KG1 (cell line): ENCODE measurements at regions not wholly inside any gene's neighbourhood (a gene's known extent, or its start where the extent isn't known, plus 50 kb on each side); places are given as distances from the start of the nearest gene placed in this dataset.
"Not testable (repeated sequence)": the region's sequence is repeated elsewhere in the genome, so short reads cannot be mapped to it uniquely, and the experiment has no call there.

Source experiments
- DNase-seq: peaks from one replicate; lab custom pipeline; 2025; lab: John Stamatoyannopoulos, UW

DNA sequence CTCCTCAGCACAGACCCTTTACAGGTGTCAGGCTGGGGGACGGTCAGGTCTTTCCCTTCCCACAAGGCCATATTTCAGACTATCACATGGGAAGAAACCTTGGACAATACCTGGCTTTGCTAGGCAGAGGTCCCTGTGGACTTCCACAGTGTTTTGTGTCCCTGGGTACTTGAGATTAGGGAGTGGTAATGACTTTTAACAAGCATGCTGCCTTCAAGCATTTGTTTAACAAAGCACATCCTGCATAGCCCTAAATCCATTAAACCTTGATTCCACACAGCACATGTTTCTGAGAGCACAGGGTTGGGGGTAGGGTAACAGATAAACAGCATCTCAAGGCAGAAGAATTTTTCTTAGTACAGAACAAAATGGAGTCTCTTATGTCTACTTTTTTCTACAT is 451.2 kb downstream of the PLOD2 start:
- not testable (repeated sequence) for DNase-seq

DNA sequence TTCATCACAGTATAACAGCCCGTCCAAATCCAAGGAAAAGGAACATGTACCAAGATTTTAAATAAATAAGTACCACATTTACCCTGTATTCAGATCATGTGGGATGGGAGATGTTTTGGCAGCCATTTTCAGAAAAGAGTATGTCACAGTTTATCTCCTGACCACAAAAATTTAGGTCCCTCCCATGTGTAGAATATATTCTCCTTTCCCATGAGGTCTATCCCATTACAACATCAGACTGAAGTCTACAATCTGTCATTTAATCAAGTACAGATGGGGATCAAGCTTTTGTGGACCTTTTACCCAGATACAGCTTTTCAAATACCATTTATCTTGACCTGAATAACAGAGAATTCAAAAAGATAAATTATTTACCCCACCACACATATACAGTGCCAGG is 444.5 kb downstream of the PLOD2 start:
- DNase-seq = no peak

DNA sequence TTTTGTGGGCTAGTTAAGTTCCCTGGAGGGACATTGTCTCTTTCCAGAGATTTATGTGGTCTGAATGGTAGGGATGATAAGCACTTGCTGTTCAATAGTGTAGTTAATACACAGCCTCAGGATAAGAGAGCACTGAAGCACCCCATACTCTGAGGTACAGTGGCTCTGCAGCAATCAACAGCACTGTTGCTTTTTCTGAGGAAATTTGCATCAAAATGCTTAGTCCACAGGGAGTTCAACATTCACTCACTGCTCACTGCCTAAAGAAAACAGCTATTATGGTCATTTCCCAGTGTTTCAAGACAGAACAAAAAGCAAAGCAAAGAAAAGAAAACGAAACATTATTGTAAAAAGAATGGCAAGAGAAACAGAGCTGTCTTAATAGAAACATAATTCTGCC is 441.9 kb downstream of the PLOD2 start:
- DNase-seq = no peak

DNA sequence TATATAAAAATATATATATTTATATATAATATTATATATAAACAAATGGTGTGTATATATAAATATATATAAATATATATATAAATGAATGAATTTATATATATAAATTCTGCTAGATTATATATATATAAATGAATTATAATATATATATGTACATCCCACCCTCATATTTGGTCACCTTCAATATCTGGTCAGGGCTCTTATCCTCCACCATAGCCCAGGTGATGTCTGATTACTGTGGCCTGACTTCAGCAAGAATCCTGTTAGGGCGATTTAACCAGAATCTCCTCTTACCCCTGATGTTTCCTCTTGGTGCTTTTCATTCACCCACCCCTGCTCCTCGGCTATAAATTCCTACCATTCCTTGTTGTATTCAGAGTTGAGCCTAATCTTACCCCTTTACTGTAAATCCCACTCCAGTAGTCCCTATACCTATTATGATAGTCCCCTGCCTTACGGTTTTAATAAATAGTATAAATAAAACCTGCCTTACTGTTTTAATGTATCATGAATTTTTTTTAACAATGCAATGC is 439.6 kb downstream of the PLOD2 start:
- no peak for DNase-seq

DNA sequence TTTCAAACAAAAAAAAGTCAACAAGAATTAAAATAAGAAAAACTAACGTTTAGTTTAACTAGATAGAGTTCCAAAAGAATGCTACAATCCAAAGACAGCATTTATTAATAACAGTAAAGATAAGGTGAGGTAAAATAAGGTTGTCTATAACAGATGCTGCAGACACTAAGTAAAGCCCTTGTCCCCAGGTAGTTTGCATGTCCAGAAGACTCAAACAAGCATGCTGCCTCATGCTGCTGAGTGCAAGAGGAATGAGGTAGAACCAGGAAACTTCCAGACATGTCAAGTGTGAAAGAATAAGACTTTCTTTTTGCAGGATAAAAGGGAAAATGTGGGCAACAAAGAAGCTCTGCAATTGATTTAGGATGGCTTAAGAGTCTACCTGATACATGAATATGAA is 439.2 kb downstream of the PLOD2 start:
- DNase-seq = no peak

DNA sequence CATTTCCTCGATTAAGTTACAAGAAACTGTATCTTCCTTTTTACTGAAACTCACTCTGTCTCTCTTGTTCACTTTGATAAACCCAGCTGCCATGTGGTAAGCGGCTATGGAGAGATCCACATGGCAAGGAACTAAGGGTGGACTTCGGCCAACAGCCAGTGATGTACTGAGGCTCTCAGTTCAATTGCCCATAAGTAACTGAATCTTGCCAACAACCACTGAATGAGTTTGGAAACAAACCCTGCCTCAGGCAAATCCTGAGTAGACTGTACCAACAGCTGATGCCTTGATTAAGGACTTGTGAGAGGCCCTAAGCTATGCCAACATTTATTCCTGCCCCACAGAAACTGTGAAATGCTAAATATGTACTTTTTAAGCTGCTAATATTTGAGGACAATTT is 433.5 kb downstream of the PLOD2 start:
- DNase-seq = no peak

DNA sequence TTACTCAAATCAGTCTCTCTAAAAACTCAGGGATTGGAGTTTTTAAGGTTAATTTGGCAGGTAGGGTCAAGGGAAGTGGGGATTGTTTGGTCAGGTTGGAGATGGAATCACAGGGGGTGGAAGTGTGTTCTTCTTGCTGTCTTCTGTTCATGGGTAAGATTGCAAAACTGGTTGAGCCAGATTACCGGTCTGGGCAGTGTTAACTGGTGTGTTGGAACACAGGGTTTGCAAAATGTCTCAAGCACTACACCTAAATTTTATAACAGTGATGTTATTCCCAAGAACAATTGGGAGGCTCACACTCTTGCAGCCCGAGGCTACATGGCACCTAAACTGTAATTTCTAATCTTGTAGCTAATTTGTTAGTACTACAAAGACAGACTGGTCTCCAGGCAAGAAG is 425.4 kb downstream of the PLOD2 start:
- no peak for DNase-seq

DNA sequence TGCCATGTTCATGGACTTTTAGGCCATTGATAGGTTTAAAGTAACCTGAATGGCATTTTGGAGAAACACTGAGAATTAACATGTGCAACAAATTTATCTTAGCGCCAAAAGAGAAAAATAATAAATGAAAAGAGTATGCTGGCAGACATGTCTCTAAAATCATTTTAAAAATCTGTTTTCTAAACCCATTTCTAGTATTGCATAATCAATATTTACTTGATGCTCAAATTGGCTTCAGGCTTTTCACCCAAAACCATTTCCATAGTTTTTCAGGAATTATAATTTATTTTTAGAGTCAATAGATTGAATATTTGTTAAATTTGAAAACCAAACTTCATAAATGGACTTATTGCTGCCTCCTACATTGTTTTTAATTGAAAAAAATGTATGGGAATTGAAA is 423.0 kb downstream of the PLOD2 start:
- no peak for DNase-seq

DNA sequence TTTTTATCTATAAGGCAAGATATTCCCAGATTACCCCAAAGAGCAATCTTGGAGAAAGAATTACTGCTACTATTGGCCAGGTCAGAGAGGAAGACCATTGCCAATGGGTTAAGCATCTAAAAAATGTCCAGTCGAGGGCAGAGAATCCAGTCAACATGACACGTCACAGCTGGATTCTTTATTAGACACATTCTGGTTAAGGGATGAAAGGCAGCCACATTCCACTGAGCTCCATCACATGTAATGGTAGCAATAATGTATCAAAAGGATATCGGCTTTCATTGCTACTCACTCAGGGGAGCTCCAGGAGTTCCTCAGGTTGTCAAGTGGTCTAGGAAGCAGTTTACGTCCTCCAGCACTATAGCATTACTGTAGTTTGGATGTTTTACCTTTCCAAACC is 421.1 kb downstream of the PLOD2 start:
- DNase-seq = no peak

DNA sequence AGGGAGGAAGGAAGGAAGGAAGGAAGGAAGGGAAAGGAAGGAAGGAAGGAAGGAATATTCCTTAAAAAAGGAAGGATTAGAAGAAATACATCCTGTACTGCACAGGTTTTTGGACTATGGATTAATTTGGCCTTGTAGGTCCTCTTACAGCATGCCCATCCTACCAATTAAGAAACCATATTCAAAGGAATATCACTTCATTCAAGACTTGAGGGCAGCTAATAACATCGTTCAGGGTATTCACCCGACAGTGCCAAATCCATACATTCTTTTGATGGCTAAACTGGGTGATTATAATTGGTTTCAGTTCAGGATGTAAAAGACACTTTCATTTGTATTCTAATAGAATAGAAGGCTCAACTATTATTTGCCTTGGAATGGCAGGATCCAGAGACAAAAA is 410.3 kb downstream of the PLOD2 start:
- DNase-seq = no peak

DNA sequence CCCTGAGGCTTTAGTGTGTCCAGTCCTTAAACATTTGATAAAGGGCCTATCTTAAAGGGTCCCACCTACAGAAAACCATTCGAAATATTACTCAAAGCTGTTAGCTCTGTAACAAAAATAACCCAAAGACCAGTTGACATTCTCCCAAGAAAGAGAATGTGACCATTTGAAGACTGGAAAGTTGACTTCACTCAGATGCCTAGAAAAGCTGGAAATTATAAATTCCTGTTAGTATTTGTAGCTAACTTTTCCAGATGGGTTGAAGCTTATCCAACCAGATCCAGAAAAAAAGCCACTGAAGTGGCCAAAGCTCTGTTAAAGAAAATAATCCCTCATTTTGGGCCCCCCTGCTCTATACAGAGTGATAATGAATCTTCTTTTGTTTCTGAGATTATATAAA is 408.4 kb downstream of the PLOD2 start:
- DNase-seq = no peak

DNA sequence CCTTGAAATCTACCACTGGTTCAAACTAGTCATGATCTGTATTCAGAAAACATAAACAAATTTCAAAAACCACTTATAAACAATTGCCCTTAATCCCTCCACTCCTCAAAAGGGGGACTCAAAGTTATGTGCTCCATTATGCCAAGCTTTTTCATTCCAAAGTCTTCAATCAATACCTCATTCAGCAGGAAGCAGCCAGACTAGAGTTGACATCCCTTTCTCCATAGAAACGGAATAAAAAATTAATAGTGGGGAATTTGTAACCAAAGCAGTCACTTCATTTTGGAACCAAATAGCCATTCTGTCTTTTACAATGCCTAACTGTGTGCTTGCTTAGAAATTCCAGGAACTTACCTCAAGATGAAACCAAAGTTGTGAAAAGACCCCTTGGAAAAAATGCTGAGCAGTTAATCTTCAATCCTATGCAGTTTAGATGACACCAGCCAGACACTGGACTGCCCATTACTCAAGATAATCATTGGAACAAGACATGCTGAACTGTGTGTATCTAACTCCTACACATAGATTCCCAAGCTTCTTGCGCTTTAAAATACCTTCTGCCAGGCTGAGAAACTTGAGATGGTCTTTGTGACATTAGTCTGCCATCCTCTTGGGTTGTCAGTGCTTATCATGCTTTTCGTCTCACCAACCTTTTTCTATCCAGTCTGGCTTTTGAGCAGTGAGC is 406.2 kb downstream of the PLOD2 start:
- DNase-seq = no peak

DNA sequence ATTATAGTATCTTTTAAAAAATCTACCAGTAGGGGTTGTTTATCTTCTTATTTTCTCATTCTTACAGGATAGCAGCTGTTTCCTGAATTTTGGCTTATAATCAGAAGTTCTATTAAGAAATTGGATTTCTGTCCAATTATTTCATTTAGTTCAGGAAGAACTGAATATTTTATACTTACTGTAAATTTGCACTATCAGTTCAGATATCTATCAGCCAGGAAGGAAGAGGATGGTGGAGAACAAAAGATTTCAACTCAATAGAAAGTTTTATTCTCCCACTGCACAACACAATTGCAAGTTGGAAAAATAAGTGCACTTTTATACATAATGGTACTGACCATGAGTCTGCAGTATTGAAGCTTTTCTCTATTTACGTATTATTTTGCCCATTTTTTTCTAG is 400.9 kb downstream of the PLOD2 start:
- no peak for DNase-seq

DNA sequence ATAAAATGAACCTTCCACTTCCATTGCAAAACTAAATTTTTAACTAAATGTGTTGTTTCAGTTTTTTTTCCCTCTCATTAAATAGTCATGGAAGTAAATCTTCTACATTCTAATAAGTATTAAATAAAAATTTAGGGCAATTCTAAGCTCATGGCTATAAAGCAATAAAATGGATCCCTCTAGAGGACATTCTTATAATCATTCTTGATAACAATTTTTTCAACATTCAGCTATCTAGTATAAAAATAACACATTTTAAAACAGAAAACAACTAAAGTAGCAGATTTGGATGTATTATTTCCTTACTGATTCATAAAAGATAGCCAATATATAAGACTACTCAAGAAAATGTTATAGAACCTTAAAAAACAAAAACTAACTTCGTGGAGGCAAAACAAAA is 393.1 kb downstream of the PLOD2 start:
- no peak for DNase-seq

DNA sequence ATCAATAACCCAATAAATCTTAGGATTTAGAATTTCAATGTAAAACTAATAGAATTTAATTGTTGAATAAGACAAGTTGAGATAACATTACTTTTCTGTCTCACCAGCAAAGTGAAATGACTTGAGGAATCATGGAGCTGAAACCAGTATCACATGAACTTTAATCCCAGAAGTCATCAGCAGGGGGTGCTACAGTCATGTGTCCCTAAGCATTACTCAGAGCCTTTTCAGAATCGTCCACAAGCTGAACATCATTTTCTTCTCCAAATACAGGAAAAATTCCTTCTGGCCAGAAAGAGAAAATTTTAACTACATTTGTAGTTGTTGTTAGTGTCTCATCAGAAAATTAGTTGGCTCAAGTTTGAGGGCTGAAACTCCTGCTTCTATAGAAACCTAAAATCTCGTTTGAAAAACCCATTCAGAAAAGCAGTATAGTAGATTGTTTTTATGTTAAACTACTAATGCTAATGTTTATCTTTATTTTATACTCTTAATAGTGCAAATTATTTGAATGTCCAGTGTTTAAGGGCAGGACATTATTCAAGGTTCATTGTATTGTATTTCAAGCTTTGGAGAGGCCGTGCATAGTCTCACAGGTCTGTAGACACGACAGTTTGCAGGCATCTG is 384.1 kb downstream of the PLOD2 start:
- peak; percentile 20 for DNase-seq

DNA sequence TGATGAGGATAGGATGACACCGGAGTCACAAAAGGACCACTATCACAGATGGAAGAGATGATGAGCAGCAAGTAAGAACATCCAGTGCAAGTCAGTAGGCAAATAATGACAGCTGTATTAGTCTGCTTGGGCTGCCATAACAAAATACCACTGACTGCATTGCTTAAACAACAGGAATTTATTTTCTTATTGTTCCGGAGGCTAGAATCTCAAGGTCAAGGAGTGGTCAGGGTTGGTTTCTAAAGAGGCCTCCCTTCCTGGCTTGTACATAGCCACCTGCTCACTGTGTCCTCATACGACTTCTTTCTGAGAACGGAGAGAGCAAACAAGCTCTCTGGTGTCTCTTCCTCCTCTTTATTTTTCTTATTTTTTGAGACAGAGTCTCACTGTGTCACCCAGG is 380.7 kb downstream of the PLOD2 start:
- DNase-seq = no peak

DNA sequence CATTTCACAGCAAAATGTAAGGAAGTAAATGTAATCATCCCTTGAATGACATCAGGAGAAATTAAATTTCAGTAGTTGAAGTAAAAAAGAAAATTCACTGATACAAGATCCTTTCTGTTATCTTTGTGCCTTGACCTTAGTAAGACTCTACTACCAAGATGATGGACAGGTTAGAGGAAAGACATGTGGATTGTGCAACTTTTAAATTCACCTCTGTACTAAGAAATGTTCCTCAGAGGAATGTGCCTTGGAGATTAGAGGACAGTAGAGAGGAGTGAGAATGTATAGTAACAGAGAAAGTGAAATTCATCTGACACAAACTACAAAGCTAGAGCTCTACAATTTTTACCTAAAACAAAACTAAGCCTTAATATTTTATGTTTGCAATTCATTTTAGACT is 375.3 kb downstream of the PLOD2 start:
- DNase-seq = no peak

DNA sequence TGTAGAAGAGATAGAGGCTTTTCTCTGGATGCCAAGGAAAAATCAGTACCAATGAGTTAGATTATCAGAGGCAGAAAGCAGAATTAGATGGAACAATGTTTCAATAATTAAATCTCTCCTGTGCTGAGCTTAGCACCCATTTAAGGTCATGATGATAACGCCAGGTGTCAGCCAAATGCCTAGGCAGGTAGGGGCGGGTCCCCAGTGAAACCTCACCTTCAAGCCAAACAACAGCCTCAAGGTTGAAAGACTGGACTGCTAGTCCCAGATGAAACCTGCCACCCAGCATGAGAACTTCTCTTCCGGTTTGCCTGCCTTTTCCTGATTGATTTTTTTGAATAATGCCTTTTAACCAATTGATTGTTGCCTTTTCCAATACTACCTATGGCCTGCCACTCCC is 363.0 kb downstream of the PLOD2 start:
- no peak for DNase-seq

DNA sequence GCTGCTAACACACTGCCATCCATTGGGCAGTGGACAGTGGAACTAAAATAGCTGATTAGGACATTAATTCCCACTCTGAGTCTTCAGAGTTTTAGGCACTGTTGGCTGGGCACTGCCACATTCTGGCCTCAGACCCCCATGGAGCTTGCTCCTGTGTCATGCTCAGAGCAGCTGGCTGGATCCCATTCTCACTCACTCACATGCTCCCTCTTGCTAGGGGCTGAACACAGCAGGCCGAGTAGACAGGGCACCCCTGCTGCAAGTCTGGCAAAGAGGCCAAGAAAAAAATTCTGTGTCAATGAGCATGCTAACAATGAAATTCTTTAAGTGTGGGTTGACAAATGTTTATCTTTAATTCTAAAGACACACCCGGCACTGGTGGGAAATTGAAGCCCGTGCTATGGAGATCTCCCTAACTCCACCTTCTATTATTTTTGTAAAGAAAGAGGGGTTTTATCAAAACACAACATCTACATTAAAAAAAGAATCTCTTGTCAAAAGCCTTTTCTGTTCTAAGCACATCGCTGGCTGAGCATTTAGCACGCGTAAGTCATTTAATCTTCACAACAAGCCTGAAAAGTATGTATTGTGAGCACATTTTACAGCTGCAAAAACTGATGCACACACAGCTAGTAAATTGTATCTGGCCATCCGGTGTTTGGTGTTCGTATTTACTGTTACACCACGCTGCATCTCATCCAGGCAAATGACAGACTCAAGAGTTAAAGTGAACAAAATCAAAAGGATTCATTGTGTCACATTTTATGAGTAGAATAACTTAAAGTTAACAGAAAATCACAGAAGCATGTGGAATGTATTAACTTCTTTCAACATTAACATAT is 362.1 kb downstream of the PLOD2 start:
- DNase-seq = no peak

DNA sequence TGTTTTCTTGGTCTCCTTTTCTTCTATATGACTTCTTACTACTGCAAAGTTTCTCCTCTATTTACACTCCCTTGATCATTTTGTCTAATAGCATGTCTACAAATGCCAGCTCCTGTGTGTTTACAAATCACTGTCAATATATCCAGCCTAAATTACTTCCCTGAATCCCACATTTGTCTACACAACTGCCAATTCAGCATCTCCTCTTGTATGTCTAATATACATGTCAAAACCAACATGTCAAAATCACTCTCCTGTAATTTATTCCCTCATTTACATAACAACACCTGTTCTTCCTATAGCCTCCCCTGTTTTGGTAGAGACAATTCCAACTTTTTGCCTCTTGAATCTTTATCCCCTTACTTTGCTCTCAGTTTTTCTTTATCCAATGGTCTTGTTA is 359.3 kb downstream of the PLOD2 start:
- DNase-seq = no peak

DNA sequence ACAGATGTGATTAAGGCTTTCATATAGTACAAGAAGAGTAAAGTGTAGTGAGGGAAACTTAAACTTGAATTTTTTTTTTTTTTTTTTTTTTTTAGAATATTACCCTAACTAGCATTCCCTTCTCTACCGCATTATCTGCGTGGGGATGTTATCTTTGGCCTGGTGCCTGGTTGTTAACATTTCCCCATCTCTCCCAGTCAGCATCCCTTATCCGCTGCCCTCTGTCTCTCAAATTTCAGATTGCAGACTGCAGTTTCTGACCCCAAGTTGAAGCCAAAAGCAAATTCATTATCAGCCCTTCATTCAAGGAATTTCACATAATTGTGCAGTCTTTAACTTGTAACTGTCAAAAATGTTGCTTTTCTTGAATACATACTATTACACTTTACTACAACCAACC is 353.0 kb downstream of the PLOD2 start:
- DNase-seq = no peak

DNA sequence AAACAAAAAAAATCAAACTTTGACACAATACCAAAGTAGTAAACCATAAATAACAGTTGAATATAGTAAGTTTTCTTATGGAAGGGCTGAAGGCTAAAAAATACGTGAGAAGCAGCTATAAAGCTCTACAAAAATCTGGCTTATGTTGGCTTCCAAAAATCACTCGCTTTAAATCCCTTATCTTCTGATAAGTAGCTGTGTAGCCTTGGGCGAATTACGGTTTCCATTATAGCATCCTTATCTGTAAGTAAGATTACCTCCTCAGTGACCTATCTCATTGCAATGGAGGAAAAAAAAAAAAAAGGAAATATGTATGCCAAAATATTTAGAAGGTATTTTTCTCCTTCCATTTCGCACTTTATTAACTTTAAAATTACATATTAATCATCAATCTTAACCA is 348.6 kb downstream of the PLOD2 start:
- no peak for DNase-seq
